Urinary bladder (tissue), 3 donors: ENCODE measurements at regions not wholly inside any gene's neighbourhood (a gene's known extent, or its start where the extent isn't known, plus 50 kb on each side); places are given as distances from the start of the nearest gene placed in this dataset.

Experiments used
- DNase-seq: peaks from one replicate; pipeline ENCODE4 v3.0.0-alpha.2; 2015; ENCODE audit errors: extremely low spot score
- H3K27ac ChIP-seq: one replicate; pipeline ENCODE4 v1.5.1; 2013; ENCODE audit warnings: low read depth, mild to moderate bottlenecking, moderate library complexity
- H3K36me3 ChIP-seq: one replicate; pipeline ENCODE4 v1.6.1; 2013; ENCODE audit warnings: mild to moderate bottlenecking, moderate library complexity; ENCODE audit not compliant: insufficient read depth
- H3K4me1 ChIP-seq: one replicate; pipeline ENCODE4 v1.6.1; 2013; ENCODE audit warnings: mild to moderate bottlenecking, moderate library complexity; ENCODE audit not compliant: insufficient read depth
- H3K4me3 ChIP-seq: one replicate; pipeline ENCODE4 v1.5.1; 2013; ENCODE audit warnings: low read depth, low read length
- WGBS: extraction: QIAGEN DNeasy Blood & Tissue Kit; methylation state at CpG from one replicate; pipeline ENCODE4 v1.1.7; 2013; 5-methylcytosine and 5-hydroxymethylcytosine counted together
- donor health status: healthy with polysubstance abuse.
- donor health status: healthy.

GRCh38 chr2:217551252-217551899 lies 451.4 kb downstream of the TNS1 start:
- no peaks in the 10 kb centered on the region for H3K36me3 ChIP-seq

GRCh38 chr2:217539126-217539525 lies 463.7 kb downstream of the TNS1 start:
- H3K4me1 ChIP-seq, result no peaks in the 10 kb centered on the region
- no peak overlapping the region for H3K27ac ChIP-seq
- no peak for DNase-seq
- WGBS, result 91% methylated on average over 2 of the region's 2 CpGs
- no peaks in the 10 kb centered on the region for H3K36me3 ChIP-seq
- no peak overlapping the region for H3K4me3 ChIP-seq

More at GRCh38 chr2:217551252-217551899, 451.4 kb downstream of the TNS1 start:
- Histone ChIP-seq H3K27ac (no peak overlapping the region), H3K4me1 (no peaks in the 10 kb centered on the region), H3K4me3 (no peak overlapping the region)
- no peak for DNase-seq
- 62% methylated on average over 3 of the region's 3 CpGs for WGBS

- WGBS, result 94% methylated on average over 2 of the region's 2 CpGs
- H3K27ac ChIP-seq, result no peak overlapping the region
- no peak overlapping the region for H3K4me3 ChIP-seq
- no peaks in the 10 kb centered on the region for H3K36me3 ChIP-seq
- no peaks in the 10 kb centered on the region for H3K4me1 ChIP-seq
- DNase-seq, result no peak
Observed at GRCh38 chr2:217538719-217539118, 464.1 kb downstream of the TNS1 start.

GRCh38 chr2:217535957-217536708 lies 466.7 kb downstream of the TNS1 start:
- 33% methylated on average over 6 of the region's 6 CpGs for WGBS
- Histone ChIP-seq H3K27ac (no peak overlapping the region), H3K4me1 (no peaks in the 10 kb centered on the region), H3K36me3 (no peaks in the 10 kb centered on the region), H3K4me3 (no peak overlapping the region)
- no peak for DNase-seq

- H3K36me3 ChIP-seq, result no peaks in the 10 kb centered on the region
- 73% methylated on average over 2 of the region's 2 CpGs for WGBS
- H3K4me3 ChIP-seq, result no peak overlapping the region
- H3K27ac ChIP-seq, result no peak overlapping the region
- H3K4me1 ChIP-seq, result no peaks in the 10 kb centered on the region
- no peak for DNase-seq
Observed at GRCh38 chr2:217530392-217531090, 472.3 kb downstream of the TNS1 start.

GRCh38 chr2:217529271-217529670 lies 473.5 kb downstream of the TNS1 start:
- H3K4me1 ChIP-seq, result no peaks in the 10 kb centered on the region
- no peak for DNase-seq
- WGBS, result 94% methylated on average over 2 of the region's 2 CpGs
- H3K4me3 ChIP-seq, result no peak overlapping the region
- no peaks in the 10 kb centered on the region for H3K36me3 ChIP-seq
- no peak overlapping the region for H3K27ac ChIP-seq

- Histone ChIP-seq H3K4me1 (no peaks in the 10 kb centered on the region), H3K4me3 (no peak overlapping the region), H3K36me3 (no peaks in the 10 kb centered on the region), H3K27ac (no peak overlapping the region)
- DNase-seq, result no peak
- WGBS, result 94% methylated on average over 4 of the region's 4 CpGs
Observed at GRCh38 chr2:217527590-217528202, 475.1 kb downstream of the TNS1 start.

- Histone ChIP-seq H3K36me3 (no peaks in the 10 kb centered on the region), H3K27ac (no peak overlapping the region), H3K4me1 (no peaks in the 10 kb centered on the region), H3K4me3 (no peak overlapping the region)
- WGBS, result 95% methylated on average over 5 of the region's 5 CpGs
- DNase-seq, result no peak
Observed at GRCh38 chr2:217525076-217525475, 477.7 kb downstream of the TNS1 start.

GRCh38 chr2:217523286-217523685 lies 479.5 kb downstream of the TNS1 start:
- no peak overlapping the region for H3K27ac ChIP-seq
- no peaks in the 10 kb centered on the region for H3K36me3 ChIP-seq
- H3K4me1 ChIP-seq, result no peaks in the 10 kb centered on the region
- WGBS, result 58% methylated on average over 7 of the region's 7 CpGs
- peak; percentile 28 for DNase-seq
- H3K4me3 ChIP-seq, result no peak overlapping the region

GRCh38 chr2:217521820-217522219 lies 481.0 kb downstream of the TNS1 start:
- no peak overlapping the region for H3K27ac ChIP-seq
- no peak for DNase-seq
- WGBS, result 41% methylated on average over 2 of the region's 2 CpGs

GRCh38 chr2:217520356-217521010 lies 482.3 kb downstream of the TNS1 start:
- no peak overlapping the region for H3K27ac ChIP-seq
- H3K36me3 ChIP-seq, result no peaks in the 10 kb centered on the region
- WGBS, result 89% methylated on average over 4 of the region's 4 CpGs
- no peak overlapping the region for H3K4me3 ChIP-seq
- H3K4me1 ChIP-seq, result no peaks in the 10 kb centered on the region
- DNase-seq, result no peak

More at GRCh38 chr2:217521820-217522219, 481.0 kb downstream of the TNS1 start:
- H3K36me3 ChIP-seq, result no peaks in the 10 kb centered on the region
- no peak overlapping the region for H3K4me3 ChIP-seq
- no peaks in the 10 kb centered on the region for H3K4me1 ChIP-seq

- 85% methylated on average over 5 of the region's 5 CpGs for WGBS
- Histone ChIP-seq H3K36me3 (no peaks in the 10 kb centered on the region), H3K4me3 (no peak overlapping the region), H3K27ac (no peak overlapping the region), H3K4me1 (no peaks in the 10 kb centered on the region)
- no peak for DNase-seq
Observed at GRCh38 chr2:217517402-217517801, 485.4 kb downstream of the TNS1 start.

GRCh38 chr2:217515615-217516309 lies 487.0 kb downstream of the TNS1 start:
- 89% methylated on average over 5 of the region's 5 CpGs for WGBS
- no peaks in the 10 kb centered on the region for H3K4me1 ChIP-seq
- H3K36me3 ChIP-seq, result no peaks in the 10 kb centered on the region
- no peak for DNase-seq
- no peak overlapping the region for H3K27ac ChIP-seq
- no peak overlapping the region for H3K4me3 ChIP-seq
